ENCODE measurements at regions not wholly inside any gene's neighbourhood (a gene's known extent, or its start where the extent isn't known, plus 50 kb on each side); places are given as distances from the start of the nearest gene placed in this dataset.

GRCh38 chr15:62492900-62493299 lies 327.8 kb upstream of the C2CD4B start:
- TF ChIP-seq, protein P1, sequence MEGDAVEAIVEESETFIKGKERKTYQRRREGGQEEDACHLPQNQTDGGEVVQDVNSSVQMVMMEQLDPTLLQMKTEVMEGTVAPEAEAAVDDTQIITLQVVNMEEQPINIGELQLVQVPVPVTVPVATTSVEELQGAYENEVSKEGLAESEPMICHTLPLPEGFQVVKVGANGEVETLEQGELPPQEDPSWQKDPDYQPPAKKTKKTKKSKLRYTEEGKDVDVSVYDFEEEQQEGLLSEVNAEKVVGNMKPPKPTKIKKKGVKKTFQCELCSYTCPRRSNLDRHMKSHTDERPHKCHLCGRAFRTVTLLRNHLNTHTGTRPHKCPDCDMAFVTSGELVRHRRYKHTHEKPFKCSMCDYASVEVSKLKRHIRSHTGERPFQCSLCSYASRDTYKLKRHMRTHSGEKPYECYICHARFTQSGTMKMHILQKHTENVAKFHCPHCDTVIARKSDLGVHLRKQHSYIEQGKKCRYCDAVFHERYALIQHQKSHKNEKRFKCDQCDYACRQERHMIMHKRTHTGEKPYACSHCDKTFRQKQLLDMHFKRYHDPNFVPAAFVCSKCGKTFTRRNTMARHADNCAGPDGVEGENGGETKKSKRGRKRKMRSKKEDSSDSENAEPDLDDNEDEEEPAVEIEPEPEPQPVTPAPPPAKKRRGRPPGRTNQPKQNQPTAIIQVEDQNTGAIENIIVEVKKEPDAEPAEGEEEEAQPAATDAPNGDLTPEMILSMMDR (IDR thresholded peaks at IDR 0.05): no peak
- no peak for TF ChIP-seq ZFX (IDR thresholded peaks at IDR 0.05; ENCODE audit: borderline replicate concordance)

All from 22Rv1 (cell line).